GM19395 (cell line): ENCODE measurements at regions not wholly inside any gene's neighbourhood (a gene's known extent, or its start where the extent isn't known, plus 50 kb on each side); places are given as distances from the start of the nearest gene placed in this dataset.

Source experiments
- ATAC-seq: cut with Tn5 transposase; IDR thresholded peaks from one replicate; pipeline ENCODE4 v1.9.1; 2021; ENCODE audit warnings: mild to moderate bottlenecking, moderate library complexity; ENCODE audit not compliant: unreplicated experiment

GRCh38 chr13:72181661-72182060, 314.7 kb upstream of the DACH1 start:
- ATAC-seq: no peak

GRCh38 chr13:72180253-72180952, 313.4 kb upstream of the DACH1 start:
- no peak for ATAC-seq

- ATAC-seq: no peak
Observed at GRCh38 chr13:72174549-72174948, 307.5 kb upstream of the DACH1 start.

- ATAC-seq: no peak
Observed at GRCh38 chr13:72170571-72170970, 303.6 kb upstream of the DACH1 start.

GRCh38 chr13:72168126-72168855, 301.3 kb upstream of the DACH1 start:
- ATAC-seq: no peak

GRCh38 chr13:72166102-72166650, 299.2 kb upstream of the DACH1 start:
- ATAC-seq: no peak

GRCh38 chr13:72165276-72165675, 298.3 kb upstream of the DACH1 start:
- ATAC-seq: no peak

GRCh38 chr13:72164811-72165210, 297.8 kb upstream of the DACH1 start:
- ATAC-seq: no peak

- no peak for ATAC-seq
Observed at GRCh38 chr13:72163678-72164077, 296.7 kb upstream of the DACH1 start.

- ATAC-seq: no peak
Observed at GRCh38 chr13:72160977-72161376, 294.0 kb upstream of the DACH1 start.

GRCh38 chr13:72156760-72157159, 289.8 kb upstream of the DACH1 start:
- no peak for ATAC-seq

- no peak for ATAC-seq
Observed at GRCh38 chr13:72153272-72153671, 286.3 kb upstream of the DACH1 start.

GRCh38 chr13:72151241-72151640, 284.2 kb upstream of the DACH1 start:
- ATAC-seq: no peak

- no peak for ATAC-seq
Observed at GRCh38 chr13:72150502-72150901, 283.5 kb upstream of the DACH1 start.

GRCh38 chr13:72149701-72150100, 282.7 kb upstream of the DACH1 start:
- no peak for ATAC-seq

- no peak for ATAC-seq
Observed at GRCh38 chr13:72146816-72147215, 279.8 kb upstream of the DACH1 start.

- ATAC-seq: no peak
Observed at GRCh38 chr13:72145383-72145782, 278.4 kb upstream of the DACH1 start.

GRCh38 chr13:72144636-72145035, 277.6 kb upstream of the DACH1 start:
- no peak for ATAC-seq

- ATAC-seq: no peak
Observed at GRCh38 chr13:72141855-72142519, 275.0 kb upstream of the DACH1 start.

GRCh38 chr13:72139192-72139591, 272.2 kb upstream of the DACH1 start:
- ATAC-seq: no peak

GRCh38 chr13:72132075-72132474, 265.1 kb upstream of the DACH1 start:
- no peak for ATAC-seq

GRCh38 chr13:72129117-72129516, 262.1 kb upstream of the DACH1 start:
- no peak for ATAC-seq
